Spinal cord (tissue), 9 donors: ENCODE measurements at regions not wholly inside any gene's neighbourhood (a gene's known extent, or its start where the extent isn't known, plus 50 kb on each side); places are given as distances from the start of the nearest gene placed in this dataset.

Experiments used
- DNase-seq, 6 donors: peaks; one replicate each; pipeline versions ENCODE4 v3.0.0 to v3.0.0-alpha.2; 2013 to 2015; ENCODE audit warnings: low spot score in 6 of 6, low read depth in 4 of 6
- H3K27ac ChIP-seq: one replicate; pipeline ENCODE4 v1.5.1; 2013; ENCODE audit warnings: low read depth, low read length, control low read depth
- H3K27me3 ChIP-seq: one replicate; pipeline ENCODE4 v1.6.1; 2013; ENCODE audit warnings: low read length; ENCODE audit not compliant: control insufficient read depth, insufficient read depth
- H3K36me3 ChIP-seq: one replicate; pipeline ENCODE4 v1.6.1; 2013; ENCODE audit warnings: low read length; ENCODE audit not compliant: control insufficient read depth, insufficient read depth
- H3K4me1 ChIP-seq: one replicate; pipeline ENCODE4 v1.6.1; 2013; ENCODE audit warnings: low read length; ENCODE audit not compliant: control insufficient read depth, insufficient read depth
- H3K4me3 ChIP-seq: one replicate; pipeline ENCODE4 v1.5.1; 2013; ENCODE audit warnings: low read depth, low read length, control low read depth
- H3K9me3 ChIP-seq: one replicate; pipeline ENCODE4 v1.6.1; 2013; ENCODE audit warnings: low read length; ENCODE audit not compliant: control insufficient read depth, insufficient read depth
- WGBS: methylation state at CpG from one replicate; pipeline ENCODE4 v1.1.5; 2013; ENCODE audit warnings: missing lambda C conversion rate; ENCODE audit not compliant: insufficient coverage; 5-methylcytosine and 5-hydroxymethylcytosine counted together
- donor health status: healthy.

DNA sequence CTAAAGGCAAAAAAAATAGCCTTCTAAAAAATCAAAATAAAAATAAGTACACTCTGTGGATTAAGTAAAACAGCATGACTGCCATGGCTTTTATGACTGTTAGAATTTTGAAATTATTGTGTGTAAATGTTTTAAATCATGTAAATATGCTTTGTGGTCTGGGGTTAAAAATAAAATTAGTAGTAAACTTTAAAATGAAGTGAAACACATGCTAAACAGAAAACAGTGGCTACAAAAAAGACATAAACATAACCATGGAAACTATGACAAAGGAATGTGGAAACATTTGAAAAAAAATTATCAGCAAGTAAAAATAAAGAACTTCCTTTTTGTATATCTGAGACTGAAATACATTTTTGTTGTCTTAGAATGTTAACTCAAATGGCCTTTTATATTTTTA, 134.5 kb upstream of the SPEF2 start:
- H3K4me3 ChIP-seq = no peak overlapping the region
- H3K27me3 ChIP-seq = no peaks in the 10 kb centered on the region
- peak overlapping the region; percentile 12 for H3K27ac ChIP-seq
- DNase-seq = no peak
- no peaks in the 10 kb centered on the region for H3K4me1 ChIP-seq
- no peaks in the 10 kb centered on the region for H3K36me3 ChIP-seq
- H3K9me3 ChIP-seq = no peaks in the 10 kb centered on the region

DNA sequence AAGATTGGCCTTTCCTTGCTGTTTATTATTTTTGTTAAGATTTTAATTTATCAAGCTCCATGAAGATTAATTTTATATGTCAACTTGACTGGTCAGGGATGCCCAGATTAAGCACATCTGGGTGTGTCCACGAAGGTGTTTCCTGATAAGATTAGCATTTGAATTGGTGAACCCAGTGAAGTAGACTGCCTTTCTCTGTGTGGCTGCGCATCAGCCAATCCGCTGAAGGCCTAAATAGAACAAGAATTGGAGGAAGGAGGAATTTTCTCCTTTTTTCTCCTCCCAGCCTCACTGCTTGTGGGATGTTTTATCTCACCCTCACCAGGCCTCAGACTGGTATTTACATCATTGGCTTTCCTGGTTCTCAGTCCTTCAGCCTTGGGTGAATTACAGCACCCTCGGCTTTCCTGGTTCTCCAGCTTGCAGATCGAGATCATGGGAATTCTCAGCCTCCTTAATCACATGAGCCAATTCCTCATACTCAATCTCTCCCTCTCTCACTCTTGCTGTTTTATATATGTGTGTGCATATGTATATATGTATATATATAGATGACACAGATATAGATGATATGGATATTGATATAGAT, 135.4 kb upstream of the SPEF2 start:
- Histone ChIP-seq H3K4me1 (no peaks in the 10 kb centered on the region), H3K27ac (no peak overlapping the region), H3K27me3 (no peaks in the 10 kb centered on the region), H3K36me3 (no peaks in the 10 kb centered on the region), H3K9me3 (no peaks in the 10 kb centered on the region), H3K4me3 (no peak overlapping the region)
- WGBS = 100% methylated on average over 2 of the region's 5 CpGs
- no peak for DNase-seq

DNA sequence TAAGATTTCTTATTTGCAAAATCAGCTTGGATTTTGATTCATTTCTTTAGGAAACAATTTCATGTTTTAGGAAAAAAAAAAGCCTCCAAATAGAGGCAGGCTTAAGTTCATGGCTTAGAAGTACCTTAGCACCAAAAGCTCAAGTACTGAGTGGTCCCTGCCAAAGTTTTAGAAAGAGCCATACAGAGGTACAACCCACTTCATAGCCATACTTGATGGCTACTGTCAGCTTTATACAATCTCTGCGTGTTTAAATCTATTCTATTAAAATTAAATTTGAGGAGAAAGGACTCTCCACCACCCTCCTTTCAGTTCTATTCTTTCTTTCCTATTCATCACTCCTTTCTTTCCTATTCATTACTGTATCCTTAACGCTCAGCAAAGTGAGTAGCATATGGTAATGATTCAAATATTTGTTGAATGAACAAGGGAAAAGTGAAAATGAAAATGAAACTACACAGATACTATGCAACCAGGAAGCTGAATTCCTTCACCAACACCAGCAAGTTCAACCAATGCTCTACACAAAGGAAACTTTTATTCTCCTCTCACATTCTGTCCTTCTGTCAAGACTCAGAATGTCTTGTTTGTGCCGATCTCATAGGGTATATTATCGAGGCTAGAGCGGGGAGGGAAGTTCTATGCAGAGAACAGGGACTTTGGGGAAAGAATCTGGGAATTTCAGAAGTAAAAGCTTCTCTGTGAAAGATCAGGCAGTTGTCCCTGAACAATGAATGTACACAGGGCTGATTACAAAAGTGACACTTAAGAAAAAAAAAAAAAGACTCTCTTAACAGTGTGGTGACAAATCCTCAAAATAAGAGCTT, 138.6 kb upstream of the SPEF2 start:
- Histone ChIP-seq H3K4me1 (no peaks in the 10 kb centered on the region), H3K9me3 (no peaks in the 10 kb centered on the region), H3K27me3 (no peaks in the 10 kb centered on the region), H3K36me3 (no peaks in the 10 kb centered on the region), H3K27ac (peak overlapping the region; percentile 65), H3K4me3 (no peak overlapping the region)
- 33% methylated on average over 1 of the region's 5 CpGs for WGBS
- peak in 1 of 6 donors; percentile 39 for DNase-seq

DNA sequence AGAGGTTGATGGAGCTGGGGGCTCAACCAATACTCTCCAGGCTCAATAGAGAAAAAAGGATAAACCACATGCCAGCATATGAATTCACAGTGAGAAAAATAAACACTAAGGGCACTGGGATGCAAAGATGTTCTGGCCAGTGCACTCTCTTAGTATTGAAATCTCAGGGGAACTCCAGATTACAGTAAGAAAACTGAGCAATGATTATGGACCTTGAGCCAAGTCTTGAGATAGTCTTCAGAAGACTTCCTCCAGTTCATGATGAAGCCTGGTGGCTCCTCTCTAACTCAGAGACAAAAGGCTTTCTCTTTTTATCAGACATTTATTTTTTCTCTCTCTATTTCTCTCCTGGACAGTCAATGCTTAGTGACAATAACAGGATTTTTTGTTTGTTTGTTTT, 139.8 kb upstream of the SPEF2 start:
- Histone ChIP-seq H3K36me3 (no peaks in the 10 kb centered on the region), H3K27ac (no peak overlapping the region), H3K27me3 (no peaks in the 10 kb centered on the region), H3K9me3 (no peaks in the 10 kb centered on the region), H3K4me1 (no peaks in the 10 kb centered on the region), H3K4me3 (no peak overlapping the region)
- no peak for DNase-seq

DNA sequence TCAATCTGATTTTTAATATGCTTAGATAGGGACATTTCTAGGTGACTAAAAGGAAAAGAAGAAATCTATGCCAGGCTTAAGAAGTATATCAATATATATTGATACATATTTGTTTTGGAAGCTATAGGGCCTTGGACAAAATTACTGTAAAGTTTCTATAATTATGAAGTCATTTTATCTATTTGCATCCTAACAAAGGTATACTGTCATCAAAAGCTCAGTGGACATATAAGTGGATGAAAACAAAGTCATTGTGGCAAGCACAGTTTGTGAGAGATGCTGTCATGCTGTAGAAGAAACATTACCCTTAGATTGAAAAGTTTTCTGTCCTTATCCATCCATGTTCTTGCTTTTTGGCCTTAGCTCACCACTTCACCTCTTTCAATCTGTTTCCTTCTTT, 140.3 kb upstream of the SPEF2 start:
- DNase-seq = no peak
- no peak overlapping the region for H3K27ac ChIP-seq
- H3K27me3 ChIP-seq = no peaks in the 10 kb centered on the region
- H3K4me1 ChIP-seq = no peaks in the 10 kb centered on the region
- H3K4me3 ChIP-seq = no peak overlapping the region
- H3K9me3 ChIP-seq = no peaks in the 10 kb centered on the region
- no peaks in the 10 kb centered on the region for H3K36me3 ChIP-seq

DNA sequence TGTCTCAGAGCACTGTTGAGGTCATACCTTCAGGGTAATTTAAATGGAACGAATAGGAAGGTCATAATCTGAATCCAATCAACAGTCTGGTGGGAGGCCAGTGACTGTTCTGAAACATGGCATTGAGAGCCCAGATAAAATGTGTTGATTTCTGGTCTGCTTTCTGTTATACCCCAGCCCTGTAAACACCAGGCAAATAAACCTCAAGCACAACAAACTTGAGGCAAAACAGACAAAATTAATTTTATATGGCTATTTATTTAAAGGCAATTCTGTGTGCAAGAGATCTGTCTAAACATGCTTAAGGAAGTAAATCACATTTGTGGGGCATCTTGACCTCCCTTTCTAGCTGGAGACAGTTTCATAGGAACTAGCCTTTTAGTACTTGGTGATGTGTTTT, 140.9 kb upstream of the SPEF2 start:
- WGBS = no CpG with 5 or more reads among the region's 1 CpG
- no peaks in the 10 kb centered on the region for H3K4me1 ChIP-seq
- no peak overlapping the region for H3K4me3 ChIP-seq
- H3K27ac ChIP-seq = no peak overlapping the region
- H3K9me3 ChIP-seq = no peaks in the 10 kb centered on the region
- DNase-seq = no peak
- no peaks in the 10 kb centered on the region for H3K27me3 ChIP-seq
- no peaks in the 10 kb centered on the region for H3K36me3 ChIP-seq

DNA sequence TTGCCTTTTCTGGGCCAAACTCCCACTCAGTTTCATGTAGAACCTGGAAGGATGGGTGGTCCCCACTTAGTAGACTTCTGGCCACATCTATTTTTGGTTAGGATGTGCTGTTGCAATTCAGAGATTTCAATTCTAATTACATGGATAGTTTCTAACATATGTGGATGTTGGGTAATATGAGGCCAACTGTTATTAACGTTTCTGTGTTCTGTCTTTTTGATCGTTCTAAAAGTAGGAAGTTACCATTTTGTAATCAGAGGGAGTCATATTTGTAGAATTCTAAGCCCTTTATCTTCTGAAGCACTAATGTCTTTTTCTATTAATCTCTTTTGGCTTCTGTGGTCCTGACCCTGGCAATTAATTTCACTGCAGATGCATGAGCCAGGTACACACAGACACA, 141.6 kb upstream of the SPEF2 start:
- H3K36me3 ChIP-seq = no peaks in the 10 kb centered on the region
- no peaks in the 10 kb centered on the region for H3K27me3 ChIP-seq
- DNase-seq = no peak
- no peaks in the 10 kb centered on the region for H3K4me1 ChIP-seq
- no peaks in the 10 kb centered on the region for H3K9me3 ChIP-seq
- H3K4me3 ChIP-seq = no peak overlapping the region
- WGBS = no CpG with 5 or more reads among the region's 2 CpGs
- H3K27ac ChIP-seq = no peak overlapping the region

DNA sequence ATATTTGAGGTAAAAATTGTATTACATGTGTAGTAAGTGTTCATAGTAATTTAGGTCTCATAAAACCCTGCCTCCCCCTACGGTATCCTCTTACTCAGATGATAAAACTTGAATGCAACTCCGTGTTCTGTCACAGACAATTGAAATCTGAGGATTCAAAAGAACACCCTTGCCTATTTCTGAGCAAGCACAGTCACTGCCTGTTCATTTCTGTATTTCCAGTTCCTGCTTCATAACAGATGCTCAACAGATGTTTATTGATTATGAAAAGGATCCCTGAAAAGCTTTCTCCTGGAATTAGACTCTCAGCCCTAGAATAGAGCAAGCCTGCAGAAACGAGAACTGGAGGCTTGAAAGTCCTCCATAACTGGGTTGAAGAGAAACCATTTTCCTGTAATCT, 144.1 kb upstream of the SPEF2 start:
- Histone ChIP-seq H3K27ac (no peak overlapping the region), H3K9me3 (no peaks in the 10 kb centered on the region), H3K4me3 (no peak overlapping the region), H3K36me3 (no peaks in the 10 kb centered on the region), H3K27me3 (no peaks in the 10 kb centered on the region), H3K4me1 (no peaks in the 10 kb centered on the region)
- no peak for DNase-seq
- 73% methylated on average over 2 of the region's 3 CpGs for WGBS

DNA sequence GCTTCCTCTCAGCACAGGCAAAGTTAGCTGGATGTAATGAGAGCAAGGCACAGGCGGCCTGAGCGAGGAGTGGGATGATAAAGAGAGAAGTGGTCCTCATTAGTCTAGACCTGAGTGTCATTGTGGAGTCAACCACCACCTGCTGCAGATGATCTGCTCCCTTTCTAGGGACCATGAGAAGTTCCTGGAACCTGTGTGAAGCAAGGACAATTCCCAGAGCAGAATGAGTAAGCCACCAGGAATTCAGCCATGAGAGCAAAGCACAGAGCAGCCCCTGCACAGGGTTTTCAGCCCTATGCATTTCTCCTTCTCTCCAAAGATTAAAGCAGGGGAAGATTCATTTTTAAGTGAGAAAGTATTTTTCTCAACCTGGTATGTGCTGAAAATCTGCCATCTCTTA, 146.8 kb upstream of the SPEF2 start:
- WGBS = 100% methylated on average over 2 of the region's 2 CpGs
- no peaks in the 10 kb centered on the region for H3K4me1 ChIP-seq
- no peak for DNase-seq
- H3K27me3 ChIP-seq = no peaks in the 10 kb centered on the region
- H3K27ac ChIP-seq = no peak overlapping the region
- no peaks in the 10 kb centered on the region for H3K9me3 ChIP-seq
- H3K4me3 ChIP-seq = no peak overlapping the region
- H3K36me3 ChIP-seq = no peaks in the 10 kb centered on the region

DNA sequence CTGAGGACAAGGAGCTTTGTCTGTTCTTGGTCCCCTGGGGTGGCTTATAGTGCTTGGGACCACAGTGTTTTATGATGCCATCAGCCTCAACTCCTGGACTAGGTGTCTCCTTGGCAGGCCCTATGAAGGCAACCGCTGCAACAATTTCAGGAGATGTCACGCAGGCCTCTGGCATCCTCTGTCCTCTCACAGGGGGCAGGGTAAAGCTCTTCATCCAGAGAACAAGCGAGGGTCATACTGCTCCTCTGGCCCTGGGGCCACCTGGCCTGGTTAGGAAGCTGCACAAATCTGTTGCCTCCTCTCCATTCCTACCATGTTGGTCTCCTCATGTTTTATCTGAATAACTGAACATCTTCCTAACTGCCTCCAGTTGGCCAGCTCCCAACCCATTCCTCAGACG, 148.9 kb upstream of the SPEF2 start:
- Histone ChIP-seq H3K27me3 (no peaks in the 10 kb centered on the region), H3K27ac (no peak overlapping the region), H3K36me3 (no peaks in the 10 kb centered on the region), H3K4me3 (no peak overlapping the region), H3K9me3 (no peaks in the 10 kb centered on the region), H3K4me1 (no peaks in the 10 kb centered on the region)
- 92% methylated on average over 4 of the region's 4 CpGs for WGBS
- no peak for DNase-seq
